SK-N-SH (cell line): ENCODE measurements at regions not wholly inside any gene's neighbourhood (a gene's known extent, or its start where the extent isn't known, plus 50 kb on each side); places are given as distances from the start of the nearest gene placed in this dataset.

Experiments used
- CTCF ChIA-PET: fragments of 300-600, 350-600 bp; formaldehyde crosslinking; extraction: SDS; loops from one replicate; lab custom pipeline; 2021; lab: Yijun Ruan, JAX
- POLR2A ChIA-PET: fragments of 350-600 bp; sonication (Branson Sonifier 250); formaldehyde crosslinking; extraction: SDS; loops from one replicate; lab custom pipeline; 2020; ENCODE audit warnings: antibody characterized with exemption, inconsistent platforms; lab: Yijun Ruan, JAX
- DNase-seq: peaks from one replicate; pipeline ENCODE4 v3.0.0; 2012
- H2AFZ ChIP-seq: fragments of 200-600 bp; sonication (generic); 2 replicates; pipeline ENCODE4 v1.8.1; 2016; ENCODE audit warnings: antibody characterized with exemption, mild to moderate bottlenecking, low read depth
- H3F3A ChIP-seq: fragments of 200-600 bp; sonication (generic); replicated peaks from 2 replicates; pipeline ENCODE3; 2016; ENCODE audit warnings: antibody characterized with exemption, mild to moderate bottlenecking; ENCODE audit not compliant: insufficient read depth
- H3K27ac ChIP-seq, 2 experiments: fragments of 200-500 bp in 1 of 2; fragments of 200-600 bp in 1 of 2; sonication (Bioruptor generic) in 1 of 2; sonication (generic), shearing (Covaris generic) in 1 of 2; 2 replicates each; pipeline versions ENCODE4 v1.5.1 to v1.6.1; 2014 to 2016; ENCODE audit warnings: low read depth in 2 of 2, inconsistent platforms in 1 of 2, low read length in 1 of 2, mild to moderate bottlenecking in 1 of 2, mixed read lengths in 1 of 2
- H3K27me3 ChIP-seq: fragments of 200-600 bp; sonication (generic), shearing (Covaris generic); 2 replicates; pipeline ENCODE4 v1.6.1; 2016; ENCODE audit warnings: mixed run types; ENCODE audit not compliant: insufficient read depth
- H3K36me3 ChIP-seq, 2 experiments: fragments of 200-500 bp in 1 of 2; fragments of 200-600 bp in 1 of 2; sonication (Bioruptor generic) in 1 of 2; sonication (generic) in 1 of 2; replicated peaks in 1 of 2; 2 replicates each; pipeline versions ENCODE3 to v1.5.1; 2014 to 2016; ENCODE audit warnings: low read length in 1 of 2, mild to moderate bottlenecking in 1 of 2; ENCODE audit not compliant: insufficient read depth in 2 of 2, control insufficient read depth in 1 of 2
- H3K4me1 ChIP-seq, 2 experiments: fragments of 200-500 bp in 1 of 2; fragments of 200-600 bp in 1 of 2; sonication (Bioruptor generic) in 1 of 2; sonication (generic), shearing (Covaris generic) in 1 of 2; 2 replicates each; pipeline versions ENCODE4 v1.5.1 to v1.6.1; 2014 to 2016; ENCODE audit warnings: low read depth in 1 of 2, low read length in 1 of 2, mixed run types in 1 of 2; ENCODE audit not compliant: insufficient read depth in 2 of 2, control insufficient read depth in 1 of 2
- H3K4me2 ChIP-seq: fragments of 200-600 bp; sonication (generic), shearing (Covaris generic); 2 replicates; pipeline ENCODE4 v1.6.1; 2017; ENCODE audit warnings: mixed run types
- H3K4me3 ChIP-seq, 2 experiments: fragments of 200-500 bp in 1 of 2; fragments of 200-600 bp in 1 of 2; sonication (Bioruptor generic) in 1 of 2; sonication (generic), shearing (Covaris generic) in 1 of 2; 2 replicates each; pipeline versions ENCODE4 v1.5.1 to v1.8.1; 2014 to 2016; ENCODE audit warnings: low read depth in 2 of 2, inconsistent platforms in 1 of 2, low read length in 1 of 2, mild to moderate bottlenecking in 1 of 2, mixed read lengths in 1 of 2, moderate library complexity in 1 of 2
- H3K79me2 ChIP-seq: fragments of 200-600 bp; sonication (generic); 2 replicates; pipeline ENCODE4 v1.8.1; 2017; ENCODE audit warnings: mild to moderate bottlenecking; ENCODE audit not compliant: insufficient read depth
- H3K9ac ChIP-seq: fragments of 200-600 bp; sonication (generic); 2 replicates; pipeline ENCODE4 v1.6.1; 2017; ENCODE audit warnings: mixed run types
- H3K9me2 ChIP-seq: fragments of 200-600 bp; sonication (generic); 2 replicates; pipeline ENCODE4 v1.6.1; 2017; ENCODE audit warnings: mixed run types
- H3K9me3 ChIP-seq: fragments of 200-600 bp; sonication (generic); 2 replicates; pipeline ENCODE4 v1.6.1; 2017; ENCODE audit warnings: mixed run types, mild to moderate bottlenecking, moderate library complexity
- H4K20me1 ChIP-seq: fragments of 200-600 bp; sonication (generic); 2 replicates; pipeline ENCODE4 v1.6.1; 2017; ENCODE audit warnings: mild to moderate bottlenecking, mixed run types; ENCODE audit not compliant: insufficient read depth
- EP300 ChIP-seq, 2 experiments: IDR thresholded peaks; 2 replicates each; pipeline versions ENCODE4 v1.4.0 to v1.6.1; 2012; ENCODE audit warnings: borderline replicate concordance in 1 of 2, low read depth in 1 of 2, low read length in 1 of 2
- FOSL2 ChIP-seq: IDR thresholded peaks from 2 replicates; pipeline ENCODE4 v1.4.0; 2012; ENCODE audit warnings: low read depth, mild to moderate bottlenecking, moderate library complexity, borderline replicate concordance
- JUND ChIP-seq: IDR thresholded peaks from 2 replicates; pipeline ENCODE4 v1.4.0; 2012
- NFIC ChIP-seq: IDR thresholded peaks from 2 replicates; pipeline ENCODE4 v1.4.0; 2012; ENCODE audit warnings: borderline replicate concordance
- POLR2AphosphoS5 ChIP-seq: IDR thresholded peaks from 2 replicates; pipeline ENCODE4 v1.6.1; 2012; ENCODE audit warnings: low read depth, low read length
- RFX5 ChIP-seq: IDR thresholded peaks from 2 replicates; pipeline ENCODE4 v1.6.1; 2012; ENCODE audit warnings: mild to moderate bottlenecking, improper control_type of control experiment, low read length
- SIN3A ChIP-seq: IDR thresholded peaks from 2 replicates; pipeline ENCODE4 v1.6.1; 2012; ENCODE audit warnings: low read depth, mild to moderate bottlenecking, low read length, moderate library complexity, borderline replicate concordance
- TAF1 ChIP-seq: IDR thresholded peaks from 2 replicates; pipeline ENCODE4 v1.6.1; 2012; ENCODE audit warnings: low read depth, mild to moderate bottlenecking, low read length, moderate library complexity, borderline replicate concordance
- TCF12 ChIP-seq: IDR thresholded peaks from 2 replicates; pipeline ENCODE4 v1.4.0; 2012
- TEAD4 ChIP-seq: IDR thresholded peaks from 2 replicates; pipeline ENCODE4 v1.4.0; 2012; ENCODE audit warnings: mild to moderate bottlenecking, borderline replicate concordance; ENCODE audit not compliant: insufficient read depth
- WGBS: methylation state at CpG from one replicate; pipeline ENCODE4 v1.1.6; 2017; ENCODE audit warnings: low lambda C conversion rate; 5-methylcytosine and 5-hydroxymethylcytosine counted together
- TF ChIP-seq, protein P1 (sequence below): IDR thresholded peaks from 2 replicates; pipeline ENCODE4 v1.6.1; 2012; ENCODE audit warnings: mild to moderate bottlenecking, low read depth, low read length, moderate library complexity
- TF ChIP-seq, protein P2 (sequence below): IDR thresholded peaks from 2 replicates; pipeline ENCODE4 v1.4.0; 2012; ENCODE audit warnings: low read depth, borderline replicate concordance
- TF ChIP-seq, protein P3 (sequence below): IDR thresholded peaks from 2 replicates; pipeline ENCODE4; 2012

DNA sequence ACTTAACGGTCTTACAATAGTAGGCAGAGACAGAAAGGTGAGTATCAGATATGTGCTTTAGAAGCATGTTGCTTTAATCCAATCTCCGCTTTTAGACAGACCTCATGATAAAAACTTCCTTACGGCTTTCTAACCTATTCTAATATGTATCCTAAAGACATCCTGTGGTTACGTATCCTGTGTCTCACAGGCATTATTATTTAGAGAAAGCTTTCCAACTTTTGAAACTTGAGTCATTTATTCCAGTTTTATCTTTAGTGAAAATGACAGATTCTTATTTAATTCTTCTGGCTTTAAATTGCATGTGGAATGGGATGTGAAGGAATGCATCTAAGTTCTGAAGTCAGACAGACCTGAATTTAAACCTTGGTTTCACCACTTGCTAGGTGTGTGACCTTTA, 118.9 kb downstream of the OTUD1 start:
- ChIA-PET POLR2A (no interaction called here), CTCF (no interaction called here)
- no peak overlapping the region for H2AFZ ChIP-seq
- H3K4me2 ChIP-seq: peak overlapping the region; percentile 55; the same call in 1 of the 2 replicates
- no peaks in the 10 kb centered on the region for H4K20me1 ChIP-seq
- TF ChIP-seq TCF12 (peak; percentile 87), EP300 (IDR thresholded peaks at IDR 0.05; ENCODE audit: borderline replicate concordance in 1 of 2, low read depth in 1 of 2, low read length in 1 of 2) (peak; percentile 51 to 83), TEAD4 (peak; percentile 67; the same call in 1 of the 2 replicates), NFIC (peak; percentile 81; the same call in 1 of the 2 replicates), SIN3A (no peak), RFX5 (no peak), JUND (peak; percentile 78), FOSL2 (peak; percentile 32; the same call in 1 of the 2 replicates), POLR2AphosphoS5 (peak; percentile 64; the same call in 1 of the 2 replicates), TAF1 (peak; percentile 34; the same call in 1 of the 2 replicates)
- TF ChIP-seq, protein P1, sequence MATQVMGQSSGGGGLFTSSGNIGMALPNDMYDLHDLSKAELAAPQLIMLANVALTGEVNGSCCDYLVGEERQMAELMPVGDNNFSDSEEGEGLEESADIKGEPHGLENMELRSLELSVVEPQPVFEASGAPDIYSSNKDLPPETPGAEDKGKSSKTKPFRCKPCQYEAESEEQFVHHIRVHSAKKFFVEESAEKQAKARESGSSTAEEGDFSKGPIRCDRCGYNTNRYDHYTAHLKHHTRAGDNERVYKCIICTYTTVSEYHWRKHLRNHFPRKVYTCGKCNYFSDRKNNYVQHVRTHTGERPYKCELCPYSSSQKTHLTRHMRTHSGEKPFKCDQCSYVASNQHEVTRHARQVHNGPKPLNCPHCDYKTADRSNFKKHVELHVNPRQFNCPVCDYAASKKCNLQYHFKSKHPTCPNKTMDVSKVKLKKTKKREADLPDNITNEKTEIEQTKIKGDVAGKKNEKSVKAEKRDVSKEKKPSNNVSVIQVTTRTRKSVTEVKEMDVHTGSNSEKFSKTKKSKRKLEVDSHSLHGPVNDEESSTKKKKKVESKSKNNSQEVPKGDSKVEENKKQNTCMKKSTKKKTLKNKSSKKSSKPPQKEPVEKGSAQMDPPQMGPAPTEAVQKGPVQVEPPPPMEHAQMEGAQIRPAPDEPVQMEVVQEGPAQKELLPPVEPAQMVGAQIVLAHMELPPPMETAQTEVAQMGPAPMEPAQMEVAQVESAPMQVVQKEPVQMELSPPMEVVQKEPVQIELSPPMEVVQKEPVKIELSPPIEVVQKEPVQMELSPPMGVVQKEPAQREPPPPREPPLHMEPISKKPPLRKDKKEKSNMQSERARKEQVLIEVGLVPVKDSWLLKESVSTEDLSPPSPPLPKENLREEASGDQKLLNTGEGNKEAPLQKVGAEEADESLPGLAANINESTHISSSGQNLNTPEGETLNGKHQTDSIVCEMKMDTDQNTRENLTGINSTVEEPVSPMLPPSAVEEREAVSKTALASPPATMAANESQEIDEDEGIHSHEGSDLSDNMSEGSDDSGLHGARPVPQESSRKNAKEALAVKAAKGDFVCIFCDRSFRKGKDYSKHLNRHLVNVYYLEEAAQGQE: no peak
- TF ChIP-seq, protein P2, sequence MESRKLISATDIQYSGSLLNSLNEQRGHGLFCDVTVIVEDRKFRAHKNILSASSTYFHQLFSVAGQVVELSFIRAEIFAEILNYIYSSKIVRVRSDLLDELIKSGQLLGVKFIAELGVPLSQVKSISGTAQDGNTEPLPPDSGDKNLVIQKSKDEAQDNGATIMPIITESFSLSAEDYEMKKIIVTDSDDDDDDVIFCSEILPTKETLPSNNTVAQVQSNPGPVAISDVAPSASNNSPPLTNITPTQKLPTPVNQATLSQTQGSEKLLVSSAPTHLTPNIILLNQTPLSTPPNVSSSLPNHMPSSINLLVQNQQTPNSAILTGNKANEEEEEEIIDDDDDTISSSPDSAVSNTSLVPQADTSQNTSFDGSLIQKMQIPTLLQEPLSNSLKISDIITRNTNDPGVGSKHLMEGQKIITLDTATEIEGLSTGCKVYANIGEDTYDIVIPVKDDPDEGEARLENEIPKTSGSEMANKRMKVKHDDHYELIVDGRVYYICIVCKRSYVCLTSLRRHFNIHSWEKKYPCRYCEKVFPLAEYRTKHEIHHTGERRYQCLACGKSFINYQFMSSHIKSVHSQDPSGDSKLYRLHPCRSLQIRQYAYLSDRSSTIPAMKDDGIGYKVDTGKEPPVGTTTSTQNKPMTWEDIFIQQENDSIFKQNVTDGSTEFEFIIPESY: no peak
- TF ChIP-seq, protein P3, sequence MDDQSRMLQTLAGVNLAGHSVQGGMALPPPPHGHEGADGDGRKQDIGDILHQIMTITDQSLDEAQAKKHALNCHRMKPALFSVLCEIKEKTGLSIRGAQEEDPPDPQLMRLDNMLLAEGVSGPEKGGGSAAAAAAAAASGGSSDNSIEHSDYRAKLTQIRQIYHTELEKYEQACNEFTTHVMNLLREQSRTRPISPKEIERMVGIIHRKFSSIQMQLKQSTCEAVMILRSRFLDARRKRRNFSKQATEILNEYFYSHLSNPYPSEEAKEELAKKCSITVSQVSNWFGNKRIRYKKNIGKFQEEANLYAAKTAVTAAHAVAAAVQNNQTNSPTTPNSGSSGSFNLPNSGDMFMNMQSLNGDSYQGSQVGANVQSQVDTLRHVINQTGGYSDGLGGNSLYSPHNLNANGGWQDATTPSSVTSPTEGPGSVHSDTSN: peak; percentile 95
- no peaks in the 10 kb centered on the region for H3K79me2 ChIP-seq
- no peak for DNase-seq
- H3K4me3 ChIP-seq: no peak overlapping the region
- peaks cover 23% of the 10 kb centered on the region for H3F3A ChIP-seq
- no peaks in the 10 kb centered on the region for H3K9me3 ChIP-seq
- H3K9ac ChIP-seq: peak overlapping the region; percentile 4; the same call in 1 of the 2 replicates
- H3K4me1 ChIP-seq: peaks cover 0 to 27% of the 10 kb centered on the region in 2 experiments; a peak in 1 of 4 replicates
- 38% methylated on average over 4 of the region's 4 CpGs for WGBS
- peak overlapping the region in 1 of 2 experiments; percentile 86; a peak in 2 of 4 replicates for H3K27ac ChIP-seq
- H3K36me3 ChIP-seq: no peaks in the 10 kb centered on the region
- H3K27me3 ChIP-seq: no peaks in the 10 kb centered on the region
- no peaks in the 10 kb centered on the region for H3K9me2 ChIP-seq
